Keratinocyte (primary cell): ENCODE measurements at regions not wholly inside any gene's neighbourhood (a gene's known extent, or its start where the extent isn't known, plus 50 kb on each side); places are given as distances from the start of the nearest gene placed in this dataset.

Source experiments
- CTCF ChIP-seq, 3 experiments: IDR thresholded peaks in 1 of 3; conservative IDR thresholded peaks in 1 of 3; optimal IDR thresholded peaks in 1 of 3; 2 replicates in 2 of 3; 3 replicates in 1 of 3; pipeline versions ENCODE3 to v1.5.1; 2011; ENCODE audit warnings: low read length in 3 of 3, mild to moderate bottlenecking in 3 of 3, moderate library complexity in 2 of 3, control low read depth in 1 of 3, inconsistent platforms in 1 of 3; ENCODE audit not compliant: insufficient read depth in 2 of 3; ENCODE audit errors: extremely low read depth in 1 of 3
- EZH2 ChIP-seq: IDR thresholded peaks from one replicate; pipeline ENCODE4 v1.6.1; 2012; ENCODE audit warnings: inconsistent platforms, mild to moderate bottlenecking, low read length, moderate library complexity

GRCh38 chr20:57002066-57002570 is 264.3 kb downstream of the BMP7 start:
- TF ChIP-seq CTCF (optimal IDR thresholded peaks at IDR 0.05 in 1 of 3, IDR thresholded peaks at IDR 0.05 in 1 of 3, conservative IDR thresholded peaks at IDR 0.05 in 1 of 3; ENCODE audit: extremely low read depth in 1 of 3, insufficient read depth in 2 of 3, low read length in 3 of 3) (no peak), EZH2 (no peak)
